Thyroid gland (tissue), 4 donors: ENCODE measurements at regions not wholly inside any gene's neighbourhood (a gene's known extent, or its start where the extent isn't known, plus 50 kb on each side); places are given as distances from the start of the nearest gene placed in this dataset.

ENCODE experiments used
- POLR2A ChIP-seq, 2 donors: fragments of 450-650 bp; IDR thresholded peaks; one replicate each; pipeline ENCODE4 v1.6.1; 2017; ENCODE audit warnings: antibody characterized with exemption in 2 of 2, mild to moderate bottlenecking in 2 of 2, moderate library complexity in 1 of 2
- TF ChIP-seq, protein P1 (sequence below), 6 experiments: fragments of 200-600 bp in 3 of 6; fragments of 450-650 bp in 3 of 6; sonication (generic) in 3 of 6; IDR thresholded peaks; one replicate each; pipeline ENCODE4 v1.5.1; 2016 to 2019; ENCODE audit warnings: antibody characterized with exemption in 6 of 6, mild to moderate bottlenecking in 2 of 6, inconsistent platforms in 1 of 6, moderate library complexity in 1 of 6

DNA sequence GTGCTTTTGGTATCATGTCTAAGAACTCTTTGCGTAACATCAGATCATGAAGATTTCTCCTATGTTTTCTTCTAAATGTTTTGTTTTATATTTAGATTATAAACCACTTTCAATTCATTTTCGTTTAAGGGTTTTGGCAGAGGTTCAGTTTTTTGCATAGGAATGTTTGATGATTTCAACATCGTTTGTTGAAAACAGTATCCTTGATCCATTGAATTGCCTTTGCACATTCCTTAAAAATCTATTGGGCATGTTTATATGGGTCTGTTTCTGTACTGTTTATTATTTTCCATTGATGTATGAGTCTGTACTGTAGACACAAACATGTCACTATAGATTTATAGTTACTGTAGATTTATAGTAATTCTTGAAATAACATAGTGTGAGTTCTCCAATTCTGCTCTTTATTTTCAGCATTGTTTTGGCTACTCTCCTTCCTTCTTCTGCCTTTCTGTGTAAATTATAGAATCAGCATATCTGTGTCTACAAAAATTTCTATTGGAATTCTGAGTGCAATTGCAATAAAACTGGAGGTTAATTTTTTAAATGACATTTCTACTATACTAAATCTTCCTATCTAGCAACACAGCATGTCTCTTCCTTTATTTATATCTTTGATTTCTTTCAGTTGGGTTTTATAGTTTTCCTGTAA lies 374.0 kb downstream of the SV2B start:
- TF ChIP-seq, protein P1, sequence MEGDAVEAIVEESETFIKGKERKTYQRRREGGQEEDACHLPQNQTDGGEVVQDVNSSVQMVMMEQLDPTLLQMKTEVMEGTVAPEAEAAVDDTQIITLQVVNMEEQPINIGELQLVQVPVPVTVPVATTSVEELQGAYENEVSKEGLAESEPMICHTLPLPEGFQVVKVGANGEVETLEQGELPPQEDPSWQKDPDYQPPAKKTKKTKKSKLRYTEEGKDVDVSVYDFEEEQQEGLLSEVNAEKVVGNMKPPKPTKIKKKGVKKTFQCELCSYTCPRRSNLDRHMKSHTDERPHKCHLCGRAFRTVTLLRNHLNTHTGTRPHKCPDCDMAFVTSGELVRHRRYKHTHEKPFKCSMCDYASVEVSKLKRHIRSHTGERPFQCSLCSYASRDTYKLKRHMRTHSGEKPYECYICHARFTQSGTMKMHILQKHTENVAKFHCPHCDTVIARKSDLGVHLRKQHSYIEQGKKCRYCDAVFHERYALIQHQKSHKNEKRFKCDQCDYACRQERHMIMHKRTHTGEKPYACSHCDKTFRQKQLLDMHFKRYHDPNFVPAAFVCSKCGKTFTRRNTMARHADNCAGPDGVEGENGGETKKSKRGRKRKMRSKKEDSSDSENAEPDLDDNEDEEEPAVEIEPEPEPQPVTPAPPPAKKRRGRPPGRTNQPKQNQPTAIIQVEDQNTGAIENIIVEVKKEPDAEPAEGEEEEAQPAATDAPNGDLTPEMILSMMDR (IDR thresholded peaks at IDR 0.05), result no peak
- TF ChIP-seq POLR2A (IDR thresholded peaks at IDR 0.05), result no peak
